Activated T-helper 17 cell treated with anti-CD3 and anti-CD28 coated beads, Interleukin-2, amount 50 U/mL, for 72 hours (primary cell): ENCODE measurements at regions not wholly inside any gene's neighbourhood (a gene's known extent, or its start where the extent isn't known, plus 50 kb on each side); places are given as distances from the start of the nearest gene placed in this dataset.
"Not testable (repeated sequence)": the region's sequence is repeated elsewhere in the genome, so short reads cannot be mapped to it uniquely, and the experiment has no call there.

Experiments used
- ATAC-seq: fragments of 150-1000 bp; cut with Tn5 transposase; replicated peaks from 2 replicates; pipeline ENCODE4 v1.10.0; 2021; ENCODE audit warnings: mild to moderate bottlenecking, moderate library complexity
- H3K27ac Mint-ChIP-seq: one replicate; pipeline ENCODE4 v1.8.0; 2022; ENCODE audit warnings: mixed read lengths
- H3K27me3 Mint-ChIP-seq: one replicate; pipeline ENCODE4 v1.8.0; 2022; ENCODE audit warnings: mixed read lengths
- H3K36me3 Mint-ChIP-seq: one replicate; pipeline ENCODE4 v1.8.0; 2022; ENCODE audit warnings: low read depth, mild to moderate bottlenecking, mixed read lengths
- H3K4me1 Mint-ChIP-seq: one replicate; pipeline ENCODE4 v1.8.0; 2022; ENCODE audit warnings: mixed read lengths
- H3K4me3 Mint-ChIP-seq: one replicate; pipeline ENCODE4 v1.8.0; 2022; ENCODE audit warnings: mild to moderate bottlenecking, mixed read lengths
- H3K9me3 Mint-ChIP-seq: one replicate; pipeline ENCODE4 v1.8.0; 2022; ENCODE audit warnings: mixed read lengths

DNA sequence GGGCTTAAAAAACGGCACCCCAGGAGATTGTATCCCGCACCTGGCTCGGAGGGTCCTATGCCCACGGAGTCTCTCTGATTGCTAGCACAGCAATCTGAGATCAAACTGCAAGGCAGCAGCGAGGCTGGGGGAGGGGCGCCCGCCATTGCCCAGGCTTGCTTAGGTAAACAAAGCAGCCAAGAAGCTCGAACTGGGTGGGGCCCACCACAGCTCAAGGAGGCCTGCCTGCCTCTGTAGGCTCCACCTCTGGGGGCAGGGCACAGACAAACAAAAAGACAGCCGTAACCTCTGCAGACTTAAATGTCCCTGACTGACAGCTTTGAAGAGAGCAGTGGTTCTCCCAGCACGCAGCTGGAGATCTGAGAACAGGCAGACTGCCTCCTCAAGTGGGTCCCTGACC, 601.5 kb upstream of the TBX3 start:
- not testable (repeated sequence) for H3K9me3 Mint-ChIP-seq, ATAC-seq

GRCh38 chr12:115273456-115273855, 589.5 kb upstream of the TBX3 start:
- no peaks in the 10 kb centered on the region for H3K27me3 Mint-ChIP-seq
- H3K27ac Mint-ChIP-seq, result no peak overlapping the region
- no peaks in the 10 kb centered on the region for H3K4me1 Mint-ChIP-seq
- peaks cover 8% of the 10 kb centered on the region for H3K9me3 Mint-ChIP-seq
- H3K36me3 Mint-ChIP-seq, result no peaks in the 10 kb centered on the region
- no peak for ATAC-seq
- H3K4me3 Mint-ChIP-seq, result no peak overlapping the region

More for the DNA sequence above, 601.5 kb upstream of the TBX3 start:
- H3K27ac Mint-ChIP-seq, H3K4me3 Mint-ChIP-seq, H3K36me3 Mint-ChIP-seq, H3K4me1 Mint-ChIP-seq, H3K27me3 Mint-ChIP-seq: not testable (repeated sequence)

DNA sequence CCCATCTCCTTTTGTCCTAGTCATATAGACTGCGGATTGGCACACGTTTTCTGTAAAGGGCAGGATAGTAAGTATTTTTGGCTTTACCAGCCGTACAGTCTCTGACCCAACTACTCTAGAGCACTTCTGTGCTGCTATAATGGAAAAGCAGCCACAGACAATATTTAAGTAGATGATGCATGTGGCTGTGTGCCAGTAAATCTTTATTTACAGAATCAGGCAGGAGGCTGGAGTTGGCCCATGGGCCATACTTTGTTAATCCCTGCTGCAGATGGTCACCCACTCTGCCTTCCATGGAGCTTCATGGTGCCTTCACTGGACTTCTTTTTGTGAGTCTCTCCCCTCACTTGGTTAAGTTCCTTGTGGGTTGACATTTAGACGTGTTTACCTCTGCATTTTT, 584.5 kb upstream of the TBX3 start:
- no peak overlapping the region for H3K4me3 Mint-ChIP-seq
- peaks cover 11% of the 10 kb centered on the region for H3K9me3 Mint-ChIP-seq
- no peak for ATAC-seq
- H3K27me3 Mint-ChIP-seq, result no peaks in the 10 kb centered on the region
- H3K36me3 Mint-ChIP-seq, result no peaks in the 10 kb centered on the region
- no peaks in the 10 kb centered on the region for H3K4me1 Mint-ChIP-seq
- H3K27ac Mint-ChIP-seq, result no peak overlapping the region

DNA sequence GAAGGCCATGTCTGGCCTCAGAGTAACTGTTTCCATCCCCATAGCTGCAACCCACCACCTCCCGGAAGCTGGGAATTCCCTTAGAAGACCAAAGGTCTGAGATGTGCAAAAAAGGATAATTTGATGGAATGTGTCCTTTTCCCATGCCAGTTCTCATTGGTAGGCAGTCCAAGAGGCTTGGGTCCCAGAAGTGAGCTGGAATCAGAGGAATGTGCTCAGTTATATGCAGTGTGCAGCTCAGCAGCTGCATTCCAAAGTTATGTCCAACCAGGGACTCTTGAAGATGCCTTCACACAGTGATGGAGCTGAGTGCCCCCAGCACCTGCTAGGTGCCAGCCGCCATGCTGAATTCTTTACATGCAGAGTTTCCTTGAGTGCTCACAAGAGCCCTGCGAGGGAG, 583.9 kb upstream of the TBX3 start:
- no peak overlapping the region for H3K4me3 Mint-ChIP-seq
- no peak overlapping the region for H3K27ac Mint-ChIP-seq
- H3K9me3 Mint-ChIP-seq, result peaks cover 11% of the 10 kb centered on the region
- H3K27me3 Mint-ChIP-seq, result no peaks in the 10 kb centered on the region
- no peaks in the 10 kb centered on the region for H3K36me3 Mint-ChIP-seq
- no peaks in the 10 kb centered on the region for H3K4me1 Mint-ChIP-seq
- ATAC-seq, result no peak

DNA sequence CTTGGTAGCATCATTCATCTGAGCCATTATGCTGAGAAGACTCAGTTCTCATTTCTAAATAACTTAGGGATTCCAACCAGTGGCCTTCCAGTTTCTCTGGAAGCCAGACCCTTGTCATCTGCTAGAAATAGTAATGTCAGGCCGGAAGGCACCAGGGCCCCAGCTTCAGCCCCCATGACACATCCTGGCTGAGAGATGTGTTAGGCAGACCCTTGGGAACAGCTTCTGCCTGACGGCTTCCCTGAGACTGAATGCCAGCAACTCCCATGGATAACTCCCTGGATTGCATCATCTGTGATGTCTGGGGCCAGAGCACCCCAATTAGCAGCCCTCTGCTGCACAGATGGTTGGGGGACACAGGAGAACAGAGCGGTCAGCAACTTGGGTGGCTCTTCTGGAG, 583.5 kb upstream of the TBX3 start:
- Mint-ChIP-seq H3K9me3 (peaks cover 11% of the 10 kb centered on the region), H3K27me3 (no peaks in the 10 kb centered on the region), H3K4me1 (no peaks in the 10 kb centered on the region), H3K4me3 (no peak overlapping the region), H3K27ac (no peak overlapping the region), H3K36me3 (no peaks in the 10 kb centered on the region)
- ATAC-seq, result no peak

GRCh38 chr12:115264605-115265004, 580.6 kb upstream of the TBX3 start:
- no peaks in the 10 kb centered on the region for H3K36me3 Mint-ChIP-seq
- H3K9me3 Mint-ChIP-seq, result peaks cover 7% of the 10 kb centered on the region
- H3K4me1 Mint-ChIP-seq, result no peaks in the 10 kb centered on the region
- no peak overlapping the region for H3K4me3 Mint-ChIP-seq
- ATAC-seq, result no peak
- no peak overlapping the region for H3K27ac Mint-ChIP-seq
- no peaks in the 10 kb centered on the region for H3K27me3 Mint-ChIP-seq

GRCh38 chr12:115261691-115262398, 577.9 kb upstream of the TBX3 start:
- peaks cover 6% of the 10 kb centered on the region for H3K9me3 Mint-ChIP-seq

GRCh38 chr12:115260762-115261675, 577.0 kb upstream of the TBX3 start:
- Mint-ChIP-seq H3K9me3 (peaks cover 8% of the 10 kb centered on the region), H3K27ac (no peak overlapping the region), H3K36me3 (no peaks in the 10 kb centered on the region), H3K4me3 (no peak overlapping the region), H3K4me1 (no peaks in the 10 kb centered on the region), H3K27me3 (no peaks in the 10 kb centered on the region)
- ATAC-seq, result no peak

More at GRCh38 chr12:115261691-115262398, 577.9 kb upstream of the TBX3 start:
- no peaks in the 10 kb centered on the region for H3K27me3 Mint-ChIP-seq
- no peaks in the 10 kb centered on the region for H3K36me3 Mint-ChIP-seq
- no peaks in the 10 kb centered on the region for H3K4me1 Mint-ChIP-seq
- no peak overlapping the region for H3K27ac Mint-ChIP-seq
- no peak overlapping the region for H3K4me3 Mint-ChIP-seq
- no peak for ATAC-seq

GRCh38 chr12:115259968-115260747, 576.2 kb upstream of the TBX3 start:
- H3K36me3 Mint-ChIP-seq, result no peaks in the 10 kb centered on the region
- no peaks in the 10 kb centered on the region for H3K4me1 Mint-ChIP-seq
- no peak overlapping the region for H3K27ac Mint-ChIP-seq
- ATAC-seq, result no peak
- peaks cover 7% of the 10 kb centered on the region for H3K9me3 Mint-ChIP-seq
- H3K4me3 Mint-ChIP-seq, result no peak overlapping the region
- no peaks in the 10 kb centered on the region for H3K27me3 Mint-ChIP-seq

DNA sequence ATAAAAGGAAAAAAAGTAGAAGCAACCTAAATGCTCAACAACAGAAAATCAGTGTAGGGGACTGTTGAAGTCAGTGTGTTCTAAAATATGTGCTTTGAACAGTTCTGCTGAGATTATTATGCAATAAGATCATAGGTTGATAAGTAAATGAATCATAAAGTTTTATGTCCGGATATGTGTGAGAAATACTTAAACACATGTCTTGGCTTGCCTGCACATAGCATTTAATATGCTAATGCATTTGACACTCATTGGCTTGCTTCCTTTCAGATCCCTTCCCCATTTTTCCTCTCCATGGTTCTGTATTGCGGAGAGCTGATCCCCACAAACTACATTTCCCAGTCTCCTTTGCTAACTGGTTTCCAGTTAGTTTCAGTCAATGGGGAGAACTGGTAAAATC, 573.8 kb upstream of the TBX3 start:
- Mint-ChIP-seq H3K27me3 (no peaks in the 10 kb centered on the region), H3K9me3 (peaks cover 8% of the 10 kb centered on the region), H3K4me3 (no peak overlapping the region), H3K4me1 (no peaks in the 10 kb centered on the region), H3K27ac (no peak overlapping the region), H3K36me3 (no peaks in the 10 kb centered on the region)
- ATAC-seq, result no peak

DNA sequence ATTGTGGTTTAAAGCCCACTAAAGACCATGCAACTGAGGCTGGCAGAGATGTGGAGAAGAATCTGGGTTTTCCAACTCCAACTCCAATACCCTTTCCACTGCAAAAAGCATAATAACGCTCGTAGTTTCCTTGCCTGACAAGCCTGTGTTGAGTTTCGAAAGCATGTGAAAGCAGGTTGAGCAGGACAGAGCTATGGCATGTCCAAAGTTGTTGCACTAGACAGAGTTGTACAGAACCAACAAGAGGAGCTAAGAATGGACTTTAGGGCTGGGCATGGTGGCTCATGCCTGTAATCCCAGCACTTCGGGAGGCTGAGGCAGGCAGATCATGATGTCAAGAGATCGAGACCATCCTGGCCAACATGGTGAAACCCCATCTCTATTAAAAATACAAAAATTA, 572.0 kb upstream of the TBX3 start:
- Mint-ChIP-seq H3K27me3 (no peaks in the 10 kb centered on the region), H3K4me3 (no peak overlapping the region), H3K9me3 (peaks cover 12% of the 10 kb centered on the region), H3K27ac (no peak overlapping the region), H3K36me3 (no peaks in the 10 kb centered on the region), H3K4me1 (no peaks in the 10 kb centered on the region)
- ATAC-seq, result no peak

DNA sequence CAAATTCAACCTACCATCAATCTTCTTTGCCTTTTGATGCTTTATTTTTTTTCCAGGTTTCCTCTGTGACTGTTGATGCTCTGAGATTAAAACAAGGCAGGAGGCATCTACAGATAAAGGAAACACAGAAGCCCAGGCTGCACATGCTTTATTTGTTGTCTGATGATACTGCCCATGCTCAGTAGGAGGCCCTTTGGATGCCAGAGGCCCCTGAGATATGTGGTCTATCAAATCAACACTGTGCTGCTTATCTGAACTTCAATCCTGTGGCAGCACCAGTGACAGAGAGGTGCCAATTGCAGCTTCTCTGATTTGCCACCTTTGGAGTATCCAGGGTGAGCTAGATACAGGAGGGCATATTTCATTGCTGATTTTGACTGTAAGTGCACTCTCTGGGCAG, 571.3 kb upstream of the TBX3 start:
- H3K36me3 Mint-ChIP-seq, result no peaks in the 10 kb centered on the region
- no peaks in the 10 kb centered on the region for H3K27me3 Mint-ChIP-seq
- H3K9me3 Mint-ChIP-seq, result peaks cover 12% of the 10 kb centered on the region
- H3K27ac Mint-ChIP-seq, result no peak overlapping the region
- H3K4me3 Mint-ChIP-seq, result no peak overlapping the region
- no peaks in the 10 kb centered on the region for H3K4me1 Mint-ChIP-seq
- ATAC-seq, result no peak

- Mint-ChIP-seq H3K4me1 (no peaks in the 10 kb centered on the region), H3K27ac (no peak overlapping the region), H3K4me3 (no peak overlapping the region), H3K9me3 (peaks cover 17% of the 10 kb centered on the region), H3K27me3 (no peaks in the 10 kb centered on the region), H3K36me3 (no peaks in the 10 kb centered on the region)
- ATAC-seq, result no peak
Observed at GRCh38 chr12:115253049-115253448, 569.1 kb upstream of the TBX3 start.

GRCh38 chr12:115251727-115252126, 567.8 kb upstream of the TBX3 start:
- no peak overlapping the region for H3K4me3 Mint-ChIP-seq
- H3K27ac Mint-ChIP-seq, result no peak overlapping the region
- H3K4me1 Mint-ChIP-seq, result no peaks in the 10 kb centered on the region
- no peak for ATAC-seq
- no peaks in the 10 kb centered on the region for H3K27me3 Mint-ChIP-seq
- H3K36me3 Mint-ChIP-seq, result no peaks in the 10 kb centered on the region
- H3K9me3 Mint-ChIP-seq, result peaks cover 12% of the 10 kb centered on the region
